GM10266 (cell line): ENCODE measurements at regions not wholly inside any gene's neighbourhood (a gene's known extent, or its start where the extent isn't known, plus 50 kb on each side); places are given as distances from the start of the nearest gene placed in this dataset.

Experiments
- DNase-seq: peaks from one replicate; pipeline ENCODE4 v3.0.0; 2012; ENCODE audit errors: extremely low spot score
- CTCF ChIP-seq: IDR thresholded peaks from 2 replicates; pipeline ENCODE4 v1.5.1; 2012; ENCODE audit warnings: mild to moderate bottlenecking, low read depth; ENCODE audit not compliant: control insufficient read depth, insufficient read depth; ENCODE audit errors: missing control alignments

- TF ChIP-seq CTCF, result no peak
- no peak for DNase-seq
Measured at GRCh38 chr15:45794304-45794703, 159.5 kb downstream of the SQOR start.

GRCh38 chr15:45794712-45795439 lies 160.0 kb downstream of the SQOR start:
- DNase-seq, result no peak
- no peak for TF ChIP-seq CTCF

GRCh38 chr15:45795440-45796069 lies 160.7 kb downstream of the SQOR start:
- no peak for DNase-seq
- peak; percentile 53 for TF ChIP-seq CTCF

GRCh38 chr15:45796433-45796832 lies 161.6 kb downstream of the SQOR start:
- no peak for TF ChIP-seq CTCF
- no peak for DNase-seq

GRCh38 chr15:45799508-45799907 lies 164.7 kb downstream of the SQOR start:
- DNase-seq, result no peak
- no peak for TF ChIP-seq CTCF

GRCh38 chr15:45801543-45801942 lies 166.7 kb downstream of the SQOR start:
- TF ChIP-seq CTCF, result no peak
- DNase-seq, result no peak

- DNase-seq, result no peak
- TF ChIP-seq CTCF, result no peak
Measured at GRCh38 chr15:45802140-45802539, 167.3 kb downstream of the SQOR start.
